Endothelial cell (in vitro differentiated cells): ENCODE measurements at regions not wholly inside any gene's neighbourhood (a gene's known extent, or its start where the extent isn't known, plus 50 kb on each side); places are given as distances from the start of the nearest gene placed in this dataset.
"Not testable (repeated sequence)": the region's sequence is repeated elsewhere in the genome, so short reads cannot be mapped to it uniquely, and the experiment has no call there.

Experiments
- DNase-seq: peaks from one replicate; pipeline ENCODE4 v3.0.0; 2021; ENCODE audit warnings: low spot score
- H3K27ac Mint-ChIP-seq: one replicate; pipeline ENCODE4 v1.8.0; 2021; ENCODE audit warnings: mixed read lengths, inconsistent platforms; ENCODE audit not compliant: unreplicated experiment
- H3K27me3 Mint-ChIP-seq: one replicate; pipeline ENCODE4 v1.8.0; 2021; ENCODE audit warnings: mild to moderate bottlenecking, moderate library complexity, mixed read lengths, inconsistent platforms; ENCODE audit not compliant: unreplicated experiment
- H3K36me3 Mint-ChIP-seq: one replicate; pipeline ENCODE4 v1.8.0; 2021; ENCODE audit warnings: mild to moderate bottlenecking, low read depth, mixed read lengths, inconsistent platforms; ENCODE audit not compliant: unreplicated experiment
- H3K4me1 Mint-ChIP-seq: one replicate; pipeline ENCODE4 v1.8.0; 2021; ENCODE audit warnings: mild to moderate bottlenecking, mixed read lengths, inconsistent platforms; ENCODE audit not compliant: unreplicated experiment
- H3K4me3 Mint-ChIP-seq: one replicate; pipeline ENCODE4 v1.8.0; 2021; ENCODE audit warnings: mild to moderate bottlenecking, mixed read lengths, inconsistent platforms; ENCODE audit not compliant: unreplicated experiment
- H3K9me3 Mint-ChIP-seq: one replicate; pipeline ENCODE4 v1.8.0; 2021; ENCODE audit warnings: mixed read lengths, inconsistent platforms; ENCODE audit not compliant: unreplicated experiment
- CTCF ChIP-seq: fragments of 200-600 bp; sonication (generic); IDR thresholded peaks from one replicate; pipeline ENCODE4 v1.5.0; 2021; ENCODE audit warnings: antibody characterized with exemption; ENCODE audit not compliant: unreplicated experiment

- H3K9me3 Mint-ChIP-seq = no peaks in the 10 kb centered on the region
- no peak overlapping the region for H3K4me3 Mint-ChIP-seq
- H3K27ac Mint-ChIP-seq = no peak overlapping the region
- no peaks in the 10 kb centered on the region for H3K27me3 Mint-ChIP-seq
- H3K4me1 Mint-ChIP-seq = no peaks in the 10 kb centered on the region
- H3K36me3 Mint-ChIP-seq = no peaks in the 10 kb centered on the region
- DNase-seq = no peak
- TF ChIP-seq CTCF = no peak
Observed at GRCh38 chr5:99771296-99771695, 763.9 kb upstream of the FAM174A start.

- Mint-ChIP-seq H3K27ac (no peak overlapping the region), H3K27me3 (no peaks in the 10 kb centered on the region), H3K4me3 (no peak overlapping the region), H3K9me3 (no peaks in the 10 kb centered on the region), H3K36me3 (no peaks in the 10 kb centered on the region), H3K4me1 (no peaks in the 10 kb centered on the region)
- DNase-seq = no peak
- TF ChIP-seq CTCF = no peak
Observed at GRCh38 chr5:99765011-99765410, 770.2 kb upstream of the FAM174A start.

- Mint-ChIP-seq H3K4me3 (no peak overlapping the region), H3K27me3 (no peaks in the 10 kb centered on the region), H3K9me3 (no peaks in the 10 kb centered on the region), H3K4me1 (no peaks in the 10 kb centered on the region), H3K36me3 (no peaks in the 10 kb centered on the region), H3K27ac (no peak overlapping the region)
- no peak for DNase-seq
- TF ChIP-seq CTCF = no peak
Observed at GRCh38 chr5:99763021-99763774, 772.0 kb upstream of the FAM174A start.

- no peak for TF ChIP-seq CTCF
- Mint-ChIP-seq H3K27ac (no peak overlapping the region), H3K36me3 (no peaks in the 10 kb centered on the region), H3K9me3 (no peaks in the 10 kb centered on the region), H3K27me3 (no peaks in the 10 kb centered on the region), H3K4me1 (no peaks in the 10 kb centered on the region), H3K4me3 (no peak overlapping the region)
- DNase-seq = no peak
Observed at GRCh38 chr5:99747342-99747741, 787.8 kb upstream of the FAM174A start.

GRCh38 chr5:99733146-99733545 lies 802.0 kb upstream of the FAM174A start:
- not testable (repeated sequence) for H3K27me3 Mint-ChIP-seq, H3K4me1 Mint-ChIP-seq, H3K9me3 Mint-ChIP-seq, DNase-seq, H3K36me3 Mint-ChIP-seq, H3K4me3 Mint-ChIP-seq
- H3K27ac Mint-ChIP-seq = peak overlapping the region; percentile 87

- H3K27ac Mint-ChIP-seq, H3K4me3 Mint-ChIP-seq, DNase-seq, H3K4me1 Mint-ChIP-seq, H3K36me3 Mint-ChIP-seq, H3K27me3 Mint-ChIP-seq, H3K9me3 Mint-ChIP-seq: not testable (repeated sequence)
Observed at GRCh38 chr5:99730653-99731052, 801.8 kb upstream of the CHD1 start.
